Spleen (tissue), 7 donors: ENCODE measurements at regions not wholly inside any gene's neighbourhood (a gene's known extent, or its start where the extent isn't known, plus 50 kb on each side); places are given as distances from the start of the nearest gene placed in this dataset.

Experiments
- CTCF ChIP-seq, 11 experiments: fragments of 200-600 bp in 7 of 11; fragments of 450-650 bp in 4 of 11; sonication (generic) in 4 of 11; IDR thresholded peaks in 8 of 11; conservative IDR thresholded peaks in 3 of 11; 1 replicate in 7 of 11; 2 replicates in 4 of 11; pipeline versions ENCODE4 v1.4.0 to v1.8.0; 2016 to 2021; ENCODE audit warnings: antibody characterized with exemption in 11 of 11, inconsistent platforms in 4 of 11, mild to moderate bottlenecking in 1 of 11
- POLR2A ChIP-seq, 3 donors: fragments of 450-650 bp; IDR thresholded peaks; one replicate each; pipeline ENCODE4 v1.5.1; 2017; ENCODE audit warnings: antibody characterized with exemption in 3 of 3, mild to moderate bottlenecking in 1 of 3
- donor health status: DM: no; HTN: no; CAD: no; lungs with moderate emphysema.
- donor health status: DM: no; HTN: no; CAD: no.
- donor health status: DM: no; HTN: no; CAD: no.

- TF ChIP-seq POLR2A (IDR thresholded peaks at IDR 0.05) (no peak), CTCF (IDR thresholded peaks at IDR 0.05 in 8 of 11, conservative IDR thresholded peaks at IDR 0.05 in 3 of 11) (no peak)
These were observed 204.1 kb upstream of the LYZL1 start for GRCh38 chr10:29084681-29085307.
